Endothelial cell of umbilical vein (primary cell): ENCODE measurements at regions not wholly inside any gene's neighbourhood (a gene's known extent, or its start where the extent isn't known, plus 50 kb on each side); places are given as distances from the start of the nearest gene placed in this dataset.

ENCODE experiments used
- BruUV-seq: library from RNA; stranded (reverse); fragments of 400-500 nt; replicated peaks from 2 replicates; lab custom pipeline; 2021; lab: Mats Ljungman, UMichigan
- CTCF ChIA-PET: fragments of 300-600, 350-600 bp; sonication (Branson Sonifier 250); formaldehyde crosslinking; loops from one replicate; lab custom pipeline; 2021; ENCODE audit warnings: antibody characterized with exemption, inconsistent platforms; lab: Charles Lee
- POLR2A ChIA-PET: fragments of 300-600, 350-600 bp; sonication (Branson Sonifier 250); formaldehyde crosslinking; loops from one replicate; lab custom pipeline; 2021; ENCODE audit warnings: antibody characterized with exemption, inconsistent platforms; lab: Charles Lee
- DNase-seq: peaks from one replicate; pipeline ENCODE4 v3.0.0-alpha.2; 2011; ENCODE audit warnings: low read depth, low spot score
- FAIRE-seq: peaks from 2 replicates; lab custom pipeline; 2011; peaks lifted over from hg19 to GRCh38; lab: Jason Lieb, UNC
- H2AFZ ChIP-seq: 2 replicates; pipeline ENCODE4 v1.6.0; 2012; ENCODE audit warnings: low read depth, low read length, control low read depth, inconsistent platforms
- H3K27ac ChIP-seq: 2 replicates; pipeline ENCODE4 v1.5.1; 2011; ENCODE audit warnings: low read depth, mild to moderate bottlenecking, control low read depth, low read length, moderate library complexity; ENCODE audit not compliant: insufficient read depth
- H3K27me3 ChIP-seq, 2 experiments: 2 replicates each; pipeline versions ENCODE4 v1.6.0 to v1.6.1; 2011; ENCODE audit warnings: low read length in 2 of 2, mixed read lengths in 1 of 2; ENCODE audit not compliant: control insufficient read depth in 2 of 2, insufficient read depth in 2 of 2
- H3K36me3 ChIP-seq, 2 experiments: 2 replicates in 1 of 2; 3 replicates in 1 of 2; pipeline ENCODE4 v1.5.1; 2011; ENCODE audit warnings: low read length in 2 of 2, mild to moderate bottlenecking in 1 of 2, moderate library complexity in 1 of 2; ENCODE audit not compliant: control insufficient read depth in 2 of 2, insufficient read depth in 2 of 2; ENCODE audit errors: extremely low read depth in 1 of 2
- H3K4me1 ChIP-seq: 3 replicates; pipeline ENCODE4 v1.5.1; 2011; ENCODE audit warnings: mild to moderate bottlenecking, low read length; ENCODE audit not compliant: control insufficient read depth, insufficient read depth; ENCODE audit errors: extremely low read depth
- H3K4me2 ChIP-seq: 2 replicates; pipeline ENCODE4 v1.6.1; 2011; ENCODE audit warnings: low read length, control low read depth, mixed read lengths; ENCODE audit not compliant: insufficient read depth
- H3K4me3 ChIP-seq, 3 experiments: fragments of 200-600 bp in 1 of 3; sonication (generic), shearing (Covaris generic) in 1 of 3; replicated peaks in 1 of 3; 2 replicates each; pipeline ENCODE4 v1.5.1; 2011 to 2016; ENCODE audit warnings: control low read depth in 3 of 3, low read length in 3 of 3, mild to moderate bottlenecking in 2 of 3, inconsistent platforms in 1 of 3, low read depth in 1 of 3, moderate library complexity in 1 of 3; ENCODE audit not compliant: insufficient read depth in 1 of 3
- H3K79me2 ChIP-seq: 2 replicates; pipeline ENCODE4 v1.6.0; 2012; ENCODE audit warnings: low read length, inconsistent platforms; ENCODE audit not compliant: control insufficient read depth, insufficient read depth
- H3K9ac ChIP-seq: replicated peaks from 2 replicates; pipeline ENCODE3; 2011; ENCODE audit warnings: low read length, control low read depth; ENCODE audit not compliant: insufficient read depth; ENCODE audit errors: extremely low read depth
- H3K9me1 ChIP-seq: replicated peaks from 3 replicates; pipeline ENCODE4 v1.6.0; 2011; ENCODE audit warnings: mild to moderate bottlenecking, low read length; ENCODE audit not compliant: control insufficient read depth, insufficient read depth; ENCODE audit errors: extremely low read depth
- H3K9me3 ChIP-seq: replicated peaks from 2 replicates; pipeline ENCODE4 v1.5.1; 2012; ENCODE audit warnings: low read length, inconsistent platforms; ENCODE audit not compliant: control insufficient read depth, insufficient read depth
- H4K20me1 ChIP-seq: replicated peaks from 2 replicates; pipeline ENCODE3; 2011; ENCODE audit warnings: mild to moderate bottlenecking, low read length; ENCODE audit not compliant: control insufficient read depth, insufficient read depth; ENCODE audit errors: extremely low read depth
- EZH2 ChIP-seq: IDR thresholded peaks from 2 replicates; pipeline ENCODE4 v1.6.1; 2012; ENCODE audit warnings: borderline replicate concordance, low read depth, mild to moderate bottlenecking, moderate library complexity, low read length, inconsistent platforms; ENCODE audit not compliant: severe bottlenecking
- FOS ChIP-seq: IDR thresholded peaks from 2 replicates; pipeline ENCODE4 v1.6.1; 2011; ENCODE audit warnings: mild to moderate bottlenecking, low read length, moderate library complexity, borderline replicate concordance; ENCODE audit not compliant: insufficient read depth
- GATA2 ChIP-seq: IDR thresholded peaks from 2 replicates; pipeline ENCODE4 v1.7.0; 2011; ENCODE audit warnings: low read depth, mild to moderate bottlenecking, moderate library complexity, mixed read lengths, low read length; ENCODE audit not compliant: insufficient read length, insufficient read depth
- JUN ChIP-seq: IDR thresholded peaks from 2 replicates; pipeline ENCODE4 v1.6.1; 2011; ENCODE audit warnings: borderline replicate concordance, low read depth; ENCODE audit not compliant: insufficient read length, insufficient read depth
- MYC ChIP-seq: IDR thresholded peaks from one replicate; pipeline ENCODE4 v1.6.1; 2011; ENCODE audit warnings: mild to moderate bottlenecking, low read depth, low read length
- POLR2A ChIP-seq: IDR thresholded peaks from 2 replicates; pipeline ENCODE4 v1.6.1; 2012; ENCODE audit warnings: low read depth, mild to moderate bottlenecking, control low read depth, low read length
- POLR2AphosphoS5 ChIP-seq: IDR thresholded peaks from 2 replicates; pipeline ENCODE4 v1.6.1; 2012; ENCODE audit warnings: low read depth, mild to moderate bottlenecking, control low read depth, low read length, moderate library complexity; ENCODE audit not compliant: insufficient read depth
- dilution Hi-C: fragments of 300-500 bp; cut with MboI; formaldehyde crosslinking; loops from one replicate; pipeline ENCODE4 v1.15.0; 2019; ENCODE audit warnings: low sequenced_read_pairs; ENCODE audit not compliant: extremely low pct_ligation_motif_present
- intact Hi-C: fragments of 100-400 bp; cut with micrococcal nuclease; formaldehyde crosslinking; loops from one replicate; pipeline ENCODE4 v1.10.0; 2022
- TF ChIP-seq, protein P1 (sequence below), 2 donors: IDR thresholded peaks; 1 replicate in 1 of 2; 2 replicates in 1 of 2; pipeline ENCODE4 v1.5.1; 2011; ENCODE audit warnings: low read length in 2 of 2, mild to moderate bottlenecking in 2 of 2, moderate library complexity in 2 of 2, control low read depth in 1 of 2, inconsistent platforms in 1 of 2, low read depth in 1 of 2; ENCODE audit not compliant: insufficient read depth in 1 of 2; ENCODE audit errors: extremely low read depth in 1 of 2
- TF ChIP-seq, protein P2 (sequence below): IDR thresholded peaks from 2 replicates; pipeline ENCODE4 v1.6.1; 2011; ENCODE audit not compliant: insufficient read depth, insufficient read length

DNA sequence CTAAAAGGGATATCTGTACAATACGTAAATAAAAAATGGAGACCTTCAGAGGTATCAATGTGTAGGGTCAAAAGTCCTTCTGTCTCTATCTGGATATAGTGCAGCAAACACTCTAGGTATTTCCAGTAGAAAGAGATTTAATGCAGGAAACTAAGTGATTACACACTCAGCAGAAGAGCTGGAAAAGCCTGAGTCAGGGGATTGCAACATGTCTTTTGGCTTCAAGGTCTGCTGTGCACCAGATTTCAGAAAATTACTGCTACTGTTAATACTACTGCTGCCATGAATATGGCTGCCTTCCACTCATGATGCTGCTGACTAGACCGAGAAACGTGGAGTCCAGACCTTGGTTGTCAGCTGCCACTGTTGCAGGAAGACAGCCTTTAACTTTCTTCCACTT, 94.9 kb upstream of the DLX6 start:
- H2AFZ ChIP-seq = no peak overlapping the region
- DNase-seq (no peak), FAIRE-seq (no peak)
- no TSS peak for BruUV-seq
- intact Hi-C loops (no loop called here), dilution Hi-C loops (no loop called here)
- no peak overlapping the region for H3K9ac ChIP-seq
- H3K9me1 ChIP-seq = no peaks in the 10 kb centered on the region
- no peak overlapping the region for H3K4me2 ChIP-seq
- H3K36me3 ChIP-seq = no peaks in the 10 kb centered on the region
- no peaks in the 10 kb centered on the region for H3K9me3 ChIP-seq
- no peaks in the 10 kb centered on the region for H3K79me2 ChIP-seq
- ChIA-PET CTCF (no interaction called here), POLR2A (no interaction called here)
- no peaks in the 10 kb centered on the region for H3K27me3 ChIP-seq
- no peaks in the 10 kb centered on the region for H4K20me1 ChIP-seq
- no peak overlapping the region for H3K4me3 ChIP-seq
- TF ChIP-seq GATA2 (no peak), POLR2A (no peak), JUN (no peak), EZH2 (no peak), FOS (no peak), MYC (no peak), POLR2AphosphoS5 (no peak)
- TF ChIP-seq, protein P1, sequence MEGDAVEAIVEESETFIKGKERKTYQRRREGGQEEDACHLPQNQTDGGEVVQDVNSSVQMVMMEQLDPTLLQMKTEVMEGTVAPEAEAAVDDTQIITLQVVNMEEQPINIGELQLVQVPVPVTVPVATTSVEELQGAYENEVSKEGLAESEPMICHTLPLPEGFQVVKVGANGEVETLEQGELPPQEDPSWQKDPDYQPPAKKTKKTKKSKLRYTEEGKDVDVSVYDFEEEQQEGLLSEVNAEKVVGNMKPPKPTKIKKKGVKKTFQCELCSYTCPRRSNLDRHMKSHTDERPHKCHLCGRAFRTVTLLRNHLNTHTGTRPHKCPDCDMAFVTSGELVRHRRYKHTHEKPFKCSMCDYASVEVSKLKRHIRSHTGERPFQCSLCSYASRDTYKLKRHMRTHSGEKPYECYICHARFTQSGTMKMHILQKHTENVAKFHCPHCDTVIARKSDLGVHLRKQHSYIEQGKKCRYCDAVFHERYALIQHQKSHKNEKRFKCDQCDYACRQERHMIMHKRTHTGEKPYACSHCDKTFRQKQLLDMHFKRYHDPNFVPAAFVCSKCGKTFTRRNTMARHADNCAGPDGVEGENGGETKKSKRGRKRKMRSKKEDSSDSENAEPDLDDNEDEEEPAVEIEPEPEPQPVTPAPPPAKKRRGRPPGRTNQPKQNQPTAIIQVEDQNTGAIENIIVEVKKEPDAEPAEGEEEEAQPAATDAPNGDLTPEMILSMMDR (IDR thresholded peaks at IDR 0.05; ENCODE audit: extremely low read depth in 1 of 2, insufficient read depth in 1 of 2, low read depth in 1 of 2, low read length in 2 of 2) = no peak
- TF ChIP-seq, protein P2, sequence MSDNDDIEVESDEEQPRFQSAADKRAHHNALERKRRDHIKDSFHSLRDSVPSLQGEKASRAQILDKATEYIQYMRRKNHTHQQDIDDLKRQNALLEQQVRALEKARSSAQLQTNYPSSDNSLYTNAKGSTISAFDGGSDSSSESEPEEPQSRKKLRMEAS = no peak
- no peak overlapping the region for H3K27ac ChIP-seq
- no peaks in the 10 kb centered on the region for H3K4me1 ChIP-seq
